Tibial nerve (tissue), 4 donors: ENCODE measurements at regions not wholly inside any gene's neighbourhood (a gene's known extent, or its start where the extent isn't known, plus 50 kb on each side); places are given as distances from the start of the nearest gene placed in this dataset.

Experiments
- EP300 ChIP-seq, 2 donors: sonication (generic); formaldehyde crosslinking; IDR thresholded peaks; one replicate each; pipeline ENCODE4 v1.6.1; 2017; ENCODE audit warnings: antibody characterized with exemption in 2 of 2, mild to moderate bottlenecking in 1 of 2
- POLR2A ChIP-seq, 2 donors: fragments of 450-650 bp; IDR thresholded peaks; one replicate each; pipeline ENCODE4 v1.6.1; 2017; ENCODE audit warnings: antibody characterized with exemption in 2 of 2, mild to moderate bottlenecking in 2 of 2, moderate library complexity in 2 of 2
- TF ChIP-seq, protein P1 (sequence below), 5 experiments: fragments of 200-600 bp in 3 of 5; fragments of 450-650 bp in 2 of 5; sonication (generic) in 3 of 5; IDR thresholded peaks; one replicate each; pipeline ENCODE4 v1.5.1; 2016 to 2019; ENCODE audit warnings: antibody characterized with exemption in 5 of 5, mild to moderate bottlenecking in 3 of 5, moderate library complexity in 2 of 5

DNA sequence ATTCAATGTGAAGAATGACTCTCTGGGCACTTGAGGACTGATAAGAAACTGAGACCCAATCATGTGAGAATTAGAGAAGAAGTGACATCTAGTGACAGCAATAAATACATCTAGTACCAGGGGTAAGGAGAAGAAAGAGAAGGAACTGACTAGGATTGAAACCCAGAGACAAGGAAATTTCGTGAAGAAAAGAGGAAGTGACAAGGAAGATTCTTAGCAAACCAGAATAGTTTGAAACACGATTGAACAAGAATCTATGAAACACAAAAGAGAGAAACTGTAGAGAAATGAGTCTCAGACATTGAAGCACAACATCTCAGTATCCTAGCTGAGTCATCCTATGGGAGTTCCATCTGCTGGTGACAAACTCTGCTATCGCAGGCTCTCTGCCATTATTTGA, 571.9 kb upstream of the PKDCC start:
- TF ChIP-seq, protein P1, sequence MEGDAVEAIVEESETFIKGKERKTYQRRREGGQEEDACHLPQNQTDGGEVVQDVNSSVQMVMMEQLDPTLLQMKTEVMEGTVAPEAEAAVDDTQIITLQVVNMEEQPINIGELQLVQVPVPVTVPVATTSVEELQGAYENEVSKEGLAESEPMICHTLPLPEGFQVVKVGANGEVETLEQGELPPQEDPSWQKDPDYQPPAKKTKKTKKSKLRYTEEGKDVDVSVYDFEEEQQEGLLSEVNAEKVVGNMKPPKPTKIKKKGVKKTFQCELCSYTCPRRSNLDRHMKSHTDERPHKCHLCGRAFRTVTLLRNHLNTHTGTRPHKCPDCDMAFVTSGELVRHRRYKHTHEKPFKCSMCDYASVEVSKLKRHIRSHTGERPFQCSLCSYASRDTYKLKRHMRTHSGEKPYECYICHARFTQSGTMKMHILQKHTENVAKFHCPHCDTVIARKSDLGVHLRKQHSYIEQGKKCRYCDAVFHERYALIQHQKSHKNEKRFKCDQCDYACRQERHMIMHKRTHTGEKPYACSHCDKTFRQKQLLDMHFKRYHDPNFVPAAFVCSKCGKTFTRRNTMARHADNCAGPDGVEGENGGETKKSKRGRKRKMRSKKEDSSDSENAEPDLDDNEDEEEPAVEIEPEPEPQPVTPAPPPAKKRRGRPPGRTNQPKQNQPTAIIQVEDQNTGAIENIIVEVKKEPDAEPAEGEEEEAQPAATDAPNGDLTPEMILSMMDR (IDR thresholded peaks at IDR 0.05) = no peak
- TF ChIP-seq POLR2A (IDR thresholded peaks at IDR 0.05) (no peak), EP300 (IDR thresholded peaks at IDR 0.05) (peak in 1 of 2 donors; percentile 12)
